ENCODE measurements at regions not wholly inside any gene's neighbourhood (a gene's known extent, or its start where the extent isn't known, plus 50 kb on each side); places are given as distances from the start of the nearest gene placed in this dataset.
"Not testable (repeated sequence)": the region's sequence is repeated elsewhere in the genome, so short reads cannot be mapped to it uniquely, and the experiment has no call there.

DNA sequence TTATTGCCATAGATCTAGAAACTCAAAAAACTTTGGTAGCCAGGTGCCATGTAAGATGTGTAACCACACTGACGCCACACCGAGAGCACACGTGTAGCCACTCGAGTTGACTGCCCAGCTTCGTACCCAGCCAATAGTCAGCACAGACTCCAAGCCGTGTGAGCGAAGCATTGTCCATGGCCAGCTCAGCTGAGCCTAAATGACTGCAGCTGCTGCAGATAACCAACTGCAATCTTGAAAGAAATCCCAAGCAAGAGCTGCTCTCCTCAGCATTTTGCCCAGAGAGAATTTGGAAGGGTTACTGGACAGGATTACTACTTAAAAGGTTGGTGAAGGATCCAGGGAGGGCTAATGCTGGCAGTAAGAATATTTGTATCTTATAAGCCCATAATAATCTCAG is 193.0 kb upstream of the THRB start:
- DNase-seq (ENCODE audit: low read depth), result no peak

DNA sequence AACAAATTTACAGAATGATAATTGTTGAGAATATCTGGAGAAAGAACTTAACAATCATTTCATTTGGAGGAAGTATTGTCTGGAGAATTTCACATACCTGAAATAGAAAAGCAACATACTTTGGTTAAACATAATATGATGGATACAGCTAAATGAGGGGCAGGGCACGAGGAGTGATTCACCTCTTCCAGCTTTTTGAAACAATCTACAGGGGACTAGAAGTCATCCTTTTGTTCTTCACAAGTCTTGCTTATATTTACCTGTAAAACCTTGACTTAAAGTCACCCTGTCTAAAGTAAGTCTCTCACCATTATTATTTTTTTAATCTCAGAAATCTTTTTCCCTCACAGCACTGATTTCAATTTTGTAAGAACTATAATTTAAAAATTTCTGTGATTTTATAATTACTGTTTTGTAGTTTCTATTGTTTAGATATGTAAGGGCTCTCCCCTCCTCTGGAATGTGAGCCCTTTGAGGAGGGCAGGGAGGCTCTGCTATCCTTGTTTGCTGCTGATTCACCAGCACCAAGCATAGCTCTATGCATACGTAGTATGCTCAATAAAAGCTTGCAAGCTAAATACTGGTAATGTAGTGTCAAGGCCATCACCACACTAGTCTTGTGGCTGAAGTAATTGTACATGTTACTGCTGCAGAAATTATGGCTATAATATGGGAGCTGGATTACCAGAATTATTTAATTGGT is 193.9 kb upstream of the THRB start:
- peak; percentile 16 for DNase-seq (ENCODE audit: low read depth)

DNA sequence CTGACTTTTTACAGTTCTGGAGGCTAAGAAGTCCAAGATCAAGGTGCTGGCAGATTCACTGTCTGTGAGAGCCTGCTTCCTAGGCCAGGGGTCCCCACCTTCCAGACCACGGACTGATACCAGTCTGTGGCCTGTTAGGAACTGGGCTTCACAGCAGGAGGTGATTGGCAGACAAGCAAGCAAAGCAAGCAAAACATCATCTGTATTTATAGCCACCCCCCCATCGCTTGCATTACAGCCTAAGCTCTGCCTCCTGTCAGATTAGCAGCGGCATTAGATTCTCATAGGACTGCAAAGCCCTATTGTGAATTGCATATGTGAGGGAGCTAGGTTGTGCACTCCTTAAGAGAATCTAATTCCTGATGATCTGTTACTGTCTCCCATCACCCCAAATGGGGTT is 194.7 kb upstream of the THRB start:
- DNase-seq (ENCODE audit: low read depth), result no peak

DNA sequence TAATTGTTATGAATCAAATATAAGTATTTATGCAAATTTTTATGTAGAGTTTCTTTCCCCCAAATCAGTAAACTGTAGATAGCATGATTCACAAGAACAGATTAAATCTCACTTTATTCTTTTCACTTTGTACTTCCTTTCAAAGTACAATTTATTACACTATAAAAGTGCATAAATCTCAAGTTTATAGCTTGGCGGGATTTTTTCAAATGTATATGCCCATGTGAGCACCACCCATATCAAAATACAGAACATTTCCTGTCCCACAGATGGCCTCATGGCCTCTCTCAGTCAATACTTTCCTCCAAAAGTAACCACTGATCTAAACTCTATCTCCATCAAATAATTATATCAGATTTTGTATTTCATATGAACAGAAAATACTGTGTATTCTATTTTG is 196.1 kb upstream of the THRB start:
- no peak for DNase-seq (ENCODE audit: low read depth)

DNA sequence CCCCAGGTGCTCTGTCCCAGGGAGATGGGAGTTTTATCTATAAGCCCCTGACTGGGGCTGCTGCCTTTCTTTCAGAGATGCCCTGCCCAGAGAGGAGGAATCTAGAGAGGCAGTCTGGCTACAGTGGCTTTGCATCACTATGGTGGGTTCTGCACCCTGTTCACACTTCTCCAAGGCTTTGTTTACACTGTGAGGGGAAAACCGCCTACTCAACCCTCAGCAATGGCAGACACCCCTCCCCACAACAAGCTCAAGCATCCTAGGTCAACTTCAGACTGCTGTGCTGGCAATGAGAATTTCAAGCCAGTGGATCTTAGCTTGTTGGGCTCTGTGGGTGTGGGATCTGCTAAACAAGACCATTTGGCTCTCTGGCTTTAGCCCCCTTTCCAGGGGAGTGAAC is 204.4 kb upstream of the THRB start:
- not testable (repeated sequence) for DNase-seq (ENCODE audit: low read depth)

DNA sequence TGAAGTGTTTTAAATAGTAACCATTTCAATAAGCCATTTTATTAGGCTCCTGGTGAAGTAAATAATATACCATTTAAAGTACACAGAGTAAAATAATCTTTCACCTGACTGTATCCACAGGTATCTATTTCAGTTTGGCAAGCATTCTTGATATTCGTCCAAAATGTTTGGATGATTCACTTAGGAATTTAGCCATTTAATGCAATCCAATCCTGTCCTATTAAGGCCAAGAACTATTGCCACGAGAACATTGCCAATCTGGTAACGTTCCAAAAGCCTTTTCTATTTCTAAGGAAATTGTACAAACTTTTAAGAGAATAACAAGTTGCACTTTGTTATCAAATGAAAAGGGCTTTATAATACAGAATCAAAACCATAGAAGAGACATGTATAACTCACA is 209.8 kb upstream of the THRB start:
- peak; percentile 71 for DNase-seq (ENCODE audit: low read depth)

DNA sequence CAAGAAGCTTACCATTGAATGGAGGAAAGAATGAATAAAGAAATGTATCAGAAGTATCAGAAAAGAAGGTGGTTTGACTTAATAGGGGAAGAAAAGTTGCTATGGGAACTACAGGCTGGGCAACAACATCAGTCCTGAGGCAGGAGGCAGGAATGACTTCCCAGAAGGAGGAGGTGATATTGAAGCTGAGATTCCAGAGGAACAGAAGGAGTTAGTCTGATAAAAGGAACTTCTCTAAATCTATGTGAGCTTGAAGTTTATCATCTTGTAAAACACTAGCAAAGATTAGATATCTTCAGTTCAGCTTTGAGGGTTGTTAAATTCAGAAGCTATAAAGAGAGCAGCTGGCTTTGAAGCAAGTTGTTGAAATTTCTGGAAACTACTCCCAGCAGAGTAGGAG is 213.3 kb upstream of the THRB start:
- no peak for DNase-seq (ENCODE audit: low read depth)

DNA sequence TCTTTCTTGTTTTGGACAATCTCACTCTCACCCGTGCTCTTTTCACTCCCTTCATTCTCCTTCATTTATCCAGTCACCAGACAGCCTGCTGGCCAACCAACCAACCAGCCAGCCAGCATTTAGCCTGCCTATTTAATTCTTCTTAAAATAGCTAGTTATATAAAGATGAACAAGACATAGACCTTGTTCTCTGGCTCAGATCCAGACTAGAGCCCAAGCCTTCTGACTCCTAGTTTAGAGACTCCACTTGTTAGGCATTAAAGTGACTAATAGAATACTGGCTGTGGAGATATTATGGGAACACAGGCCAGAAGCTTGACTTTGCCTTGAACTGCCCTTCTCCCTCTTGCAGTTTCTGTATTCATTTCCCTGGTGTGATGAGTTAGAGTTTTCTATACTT is 215.3 kb upstream of the THRB start:
- no peak for DNase-seq (ENCODE audit: low read depth)

DNA sequence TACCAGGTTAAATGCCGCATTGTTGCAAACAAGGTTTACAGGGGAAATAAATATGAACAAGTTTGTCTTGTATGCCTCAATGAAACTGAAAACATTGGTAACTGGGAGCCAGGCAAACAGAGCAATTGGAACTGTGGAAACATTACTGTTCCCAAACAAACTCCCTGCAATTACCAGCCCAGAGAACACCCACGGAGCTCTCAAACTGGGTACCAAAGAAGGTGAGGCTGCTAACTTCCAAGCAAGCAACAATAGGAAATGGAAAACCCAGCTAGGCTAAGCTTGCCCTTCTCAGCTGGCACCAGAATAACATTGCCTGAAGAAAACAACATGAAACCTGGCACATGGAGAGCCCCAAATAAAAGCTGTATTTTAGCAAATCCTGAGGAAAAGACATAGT is 218.9 kb upstream of the THRB start:
- no peak for DNase-seq (ENCODE audit: low read depth)

DNA sequence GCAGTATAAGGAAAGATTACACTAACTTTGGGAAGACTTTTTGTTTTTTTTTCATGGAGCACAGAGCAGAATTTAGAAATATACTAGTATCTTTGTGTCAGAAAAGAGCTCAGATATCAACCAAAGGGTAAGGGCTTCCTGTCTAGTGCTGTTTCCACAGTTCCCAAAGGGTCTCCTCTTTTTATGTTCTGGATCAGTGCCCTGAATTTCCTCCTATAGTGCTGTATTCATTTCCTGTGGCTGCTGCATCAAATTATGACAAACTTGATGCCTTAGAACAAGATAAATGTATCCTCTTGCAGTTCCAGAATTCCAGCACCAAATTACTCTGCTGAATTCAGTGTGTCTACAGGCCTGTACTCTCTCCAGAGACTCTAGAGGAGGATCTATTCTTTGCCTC is 219.8 kb upstream of the THRB start:
- no peak for DNase-seq (ENCODE audit: low read depth)

DNA sequence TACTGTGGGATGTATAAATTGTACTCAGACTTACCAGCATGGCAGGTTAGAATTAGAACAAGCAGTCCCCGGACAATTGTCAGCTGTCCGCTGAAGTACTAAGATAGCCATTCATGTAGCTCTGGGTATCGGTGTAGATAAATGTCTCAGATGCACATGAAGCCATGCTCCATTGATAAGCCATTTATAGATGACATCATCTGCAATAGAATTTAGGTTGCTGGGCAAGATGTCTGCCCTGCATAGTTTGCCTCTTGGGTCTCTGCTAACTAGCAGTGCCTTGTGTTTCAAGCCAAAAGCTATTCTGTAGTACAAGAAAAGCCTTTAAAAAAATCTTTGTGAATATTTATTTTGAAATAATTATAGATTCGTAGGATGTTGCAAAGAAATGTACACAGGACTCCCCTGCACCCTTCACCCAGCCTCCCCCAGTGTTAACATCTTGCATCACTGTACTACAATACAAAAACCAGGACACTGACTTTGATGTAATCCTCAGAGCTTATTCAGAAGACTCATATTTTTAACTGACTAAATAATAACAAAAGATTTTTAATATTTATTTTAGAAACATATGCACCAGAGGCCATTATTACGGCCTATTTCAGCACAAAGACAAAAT is 220.6 kb upstream of the THRB start:
- no peak for DNase-seq (ENCODE audit: low read depth)

DNA sequence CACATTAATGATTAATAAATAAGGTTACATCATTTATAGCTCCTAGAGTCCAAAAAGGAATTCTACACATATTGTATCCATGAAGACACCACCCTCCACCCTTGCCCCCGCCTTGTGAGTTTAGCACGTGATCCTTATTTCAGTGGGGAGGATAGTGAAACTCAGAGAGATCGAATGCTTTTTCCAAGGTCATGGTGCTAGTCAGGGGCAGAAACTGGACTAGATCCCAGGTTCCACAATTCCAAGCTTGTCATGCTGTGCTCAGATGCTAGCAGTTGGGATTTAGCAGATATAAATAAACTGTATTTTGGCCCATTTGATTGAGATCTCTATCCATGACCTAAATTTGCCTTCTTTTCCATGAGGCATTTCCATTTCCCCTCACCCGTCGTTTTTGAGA is 227.4 kb upstream of the THRB start:
- DNase-seq (ENCODE audit: low read depth), result no peak

DNA sequence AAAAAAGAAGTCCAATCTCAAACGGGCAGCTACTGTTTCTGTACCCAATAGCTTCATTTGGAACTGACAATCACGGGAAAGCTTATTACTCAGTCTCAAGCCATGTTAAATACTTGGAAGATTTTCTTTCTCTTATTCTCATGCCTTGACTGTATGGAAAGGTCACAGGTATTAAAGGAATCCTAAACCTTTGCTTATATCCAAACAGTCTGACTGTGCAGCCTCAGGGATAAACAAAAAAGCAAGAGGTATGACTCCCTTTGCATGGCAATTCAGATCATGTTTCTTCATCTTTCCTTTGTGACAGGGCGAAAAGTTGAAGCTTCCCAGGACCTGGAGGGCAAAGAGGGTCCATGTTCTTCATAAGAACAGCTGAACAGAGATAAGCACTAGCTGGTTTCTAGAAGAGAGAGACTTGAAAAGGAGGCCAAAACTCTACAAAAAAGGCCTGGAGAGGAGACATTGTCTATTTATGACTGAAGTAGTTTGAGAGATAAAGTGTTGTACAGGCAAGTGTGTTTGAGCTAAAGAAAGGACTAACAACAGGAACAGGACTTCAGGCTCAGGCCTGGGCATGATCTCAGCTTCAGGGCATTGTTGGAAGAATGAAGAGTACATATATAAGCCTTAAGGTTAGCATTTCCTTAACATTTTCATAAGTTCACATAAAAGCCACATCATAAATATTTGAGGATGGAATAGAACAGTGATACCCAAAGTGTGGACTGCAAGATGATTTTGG is 231.0 kb upstream of the THRB start:
- DNase-seq (ENCODE audit: low read depth), result peak; percentile 7

DNA sequence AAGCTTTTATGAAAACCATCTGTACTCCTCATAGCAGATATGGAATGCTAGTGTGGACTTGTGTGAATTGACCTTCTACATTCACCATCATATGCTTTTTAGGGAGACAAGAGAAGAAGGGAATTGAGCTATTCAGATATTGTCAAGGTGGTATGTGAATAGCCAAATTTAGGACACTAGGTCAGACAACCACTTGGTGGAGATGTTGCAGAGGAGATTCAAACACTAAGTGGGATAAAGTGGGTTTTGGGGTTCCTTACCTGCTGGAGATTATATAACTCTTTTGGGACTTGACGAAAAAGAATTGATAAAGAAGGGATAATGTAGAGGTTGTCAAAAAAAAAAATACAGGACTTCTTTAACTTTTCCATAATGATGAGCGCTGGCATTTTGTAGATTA is 231.8 kb upstream of the THRB start:
- no peak for DNase-seq (ENCODE audit: low read depth)

DNA sequence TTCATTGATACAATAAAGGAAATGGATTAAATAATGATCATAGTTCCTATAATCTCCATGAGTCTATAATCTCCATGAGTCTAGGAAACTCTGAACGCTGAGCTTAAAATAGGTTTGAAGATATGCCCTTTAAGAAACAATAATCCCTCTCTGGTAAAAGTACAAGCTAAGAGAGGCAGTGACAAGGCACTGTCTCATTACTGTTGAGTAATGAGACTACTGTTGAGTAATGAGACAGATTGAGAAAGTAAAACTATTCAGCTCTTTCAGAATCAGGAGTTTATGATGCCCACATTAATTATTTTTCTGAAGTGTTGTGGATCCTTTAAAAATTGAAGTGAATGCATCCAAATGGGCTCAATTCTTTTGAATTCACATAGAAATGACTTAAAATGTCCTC is 235.5 kb upstream of the THRB start:
- DNase-seq (ENCODE audit: low read depth), result no peak

DNA sequence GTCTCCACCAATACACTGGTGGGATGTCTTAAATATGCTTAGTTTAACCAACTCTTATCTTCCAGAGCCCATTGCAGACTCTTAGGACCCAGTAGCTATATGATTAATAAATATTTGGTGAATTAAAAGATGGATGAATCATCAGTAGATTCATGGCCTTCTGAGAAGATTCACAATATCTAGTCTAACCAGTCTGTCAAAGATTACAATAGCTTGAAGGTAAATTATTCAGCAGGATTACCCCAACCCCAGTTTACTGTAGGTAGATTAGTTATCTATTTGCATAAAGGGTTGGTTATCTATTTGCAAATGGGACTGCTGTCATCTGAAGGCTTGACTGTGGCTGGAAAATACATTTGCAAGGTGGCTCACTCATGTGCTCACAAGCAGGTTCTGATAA is 239.4 kb upstream of the THRB start:
- no peak for DNase-seq (ENCODE audit: low read depth)

DNA sequence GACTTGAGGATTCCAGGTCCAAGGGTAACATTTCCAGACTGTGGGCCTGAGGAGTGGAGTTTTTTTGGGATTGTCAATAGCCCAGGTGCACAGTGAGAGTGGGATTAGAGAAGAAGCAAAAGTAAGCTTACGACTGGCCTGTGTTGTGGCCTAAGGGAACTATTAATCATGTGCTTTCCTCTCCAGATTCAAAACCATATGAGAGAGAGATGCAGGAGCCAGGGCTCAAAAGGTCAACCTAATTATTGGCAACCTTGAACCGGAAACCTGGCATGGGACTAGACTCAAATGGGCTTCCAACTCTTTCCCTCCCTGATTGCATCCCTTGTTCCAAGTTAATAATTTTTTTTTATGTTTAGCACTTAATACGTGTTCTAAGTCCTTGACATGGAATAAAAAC is 242.1 kb upstream of the THRB start:
- DNase-seq (ENCODE audit: low read depth), result no peak

DNA sequence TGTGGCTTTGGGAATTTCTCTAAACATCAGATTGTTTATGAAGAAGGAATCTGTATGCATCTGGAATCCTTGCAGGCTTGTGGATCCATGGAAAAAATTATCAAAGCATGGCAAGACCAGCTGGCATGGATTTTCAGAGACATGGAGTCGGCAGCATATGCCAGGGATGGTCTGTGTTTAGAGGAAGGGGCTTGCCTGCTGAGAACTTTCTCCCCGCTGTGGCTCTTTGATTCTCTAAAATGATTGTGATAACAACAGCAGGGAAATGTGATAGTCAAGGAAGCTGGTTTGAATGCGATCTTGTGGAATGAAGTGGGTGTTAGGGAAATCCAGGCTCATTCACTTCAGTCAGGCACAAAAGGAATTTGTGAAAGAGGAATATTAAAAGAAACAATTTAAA is 245.7 kb upstream of the THRB start:
- DNase-seq (ENCODE audit: low read depth), result no peak

DNA sequence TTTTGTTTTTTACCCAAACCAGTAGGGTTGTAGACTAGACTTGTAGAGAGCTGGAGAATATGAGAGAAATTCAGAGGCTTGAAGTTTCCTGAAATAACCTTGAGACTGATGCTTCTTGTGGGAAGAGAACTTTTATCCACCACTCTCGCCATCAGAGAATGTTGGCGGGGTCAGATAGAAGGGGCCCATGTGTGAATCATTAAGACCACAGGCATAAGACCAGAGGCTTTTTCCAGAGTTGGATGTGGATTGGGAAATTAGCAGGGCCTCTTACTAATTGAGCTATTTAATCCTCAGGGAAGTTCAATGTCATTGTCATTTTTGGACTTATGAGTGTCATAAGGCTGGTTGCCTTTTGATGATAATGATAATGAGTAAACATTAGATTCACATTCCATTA is 246.9 kb upstream of the THRB start:
- DNase-seq (ENCODE audit: low read depth), result no peak

DNA sequence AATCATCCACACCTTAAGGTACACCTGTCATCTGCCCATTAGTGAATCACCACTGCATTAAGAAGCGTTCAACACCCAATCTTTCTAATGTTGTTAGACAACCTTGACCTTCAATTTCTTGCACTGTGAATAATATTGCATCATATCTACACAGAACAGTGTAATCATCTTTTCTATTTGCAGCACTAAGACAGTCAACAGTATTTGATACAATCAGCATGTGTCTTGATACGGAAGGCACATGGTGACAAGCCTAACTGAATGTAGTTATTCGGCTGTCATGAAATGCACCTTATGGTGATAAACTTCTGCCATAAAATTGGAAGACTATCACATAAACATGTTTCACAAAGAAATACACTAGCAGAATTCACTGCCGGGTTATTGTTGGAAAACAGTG is 253.9 kb upstream of the THRB start:
- DNase-seq (ENCODE audit: low read depth), result no peak

DNA sequence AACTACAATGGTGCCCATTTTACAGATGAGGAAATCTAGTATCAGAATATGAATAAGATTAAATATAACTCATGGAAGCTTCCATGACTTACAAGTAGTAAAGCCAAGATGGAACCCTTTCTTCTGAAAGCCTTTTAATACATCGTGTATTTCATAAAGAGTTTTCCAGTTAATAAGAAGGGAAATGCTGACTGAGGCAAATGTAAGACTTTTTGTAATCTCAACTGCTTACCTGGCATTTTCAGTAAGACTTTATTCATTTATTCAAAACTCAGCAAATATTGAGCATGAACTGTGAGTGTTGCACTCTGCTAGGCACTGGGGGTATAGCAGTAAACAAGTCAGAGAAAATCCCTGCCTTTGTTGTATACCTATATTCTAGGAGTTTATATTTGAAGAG is 256.4 kb upstream of the THRB start:
- no peak for DNase-seq (ENCODE audit: low read depth)

DNA sequence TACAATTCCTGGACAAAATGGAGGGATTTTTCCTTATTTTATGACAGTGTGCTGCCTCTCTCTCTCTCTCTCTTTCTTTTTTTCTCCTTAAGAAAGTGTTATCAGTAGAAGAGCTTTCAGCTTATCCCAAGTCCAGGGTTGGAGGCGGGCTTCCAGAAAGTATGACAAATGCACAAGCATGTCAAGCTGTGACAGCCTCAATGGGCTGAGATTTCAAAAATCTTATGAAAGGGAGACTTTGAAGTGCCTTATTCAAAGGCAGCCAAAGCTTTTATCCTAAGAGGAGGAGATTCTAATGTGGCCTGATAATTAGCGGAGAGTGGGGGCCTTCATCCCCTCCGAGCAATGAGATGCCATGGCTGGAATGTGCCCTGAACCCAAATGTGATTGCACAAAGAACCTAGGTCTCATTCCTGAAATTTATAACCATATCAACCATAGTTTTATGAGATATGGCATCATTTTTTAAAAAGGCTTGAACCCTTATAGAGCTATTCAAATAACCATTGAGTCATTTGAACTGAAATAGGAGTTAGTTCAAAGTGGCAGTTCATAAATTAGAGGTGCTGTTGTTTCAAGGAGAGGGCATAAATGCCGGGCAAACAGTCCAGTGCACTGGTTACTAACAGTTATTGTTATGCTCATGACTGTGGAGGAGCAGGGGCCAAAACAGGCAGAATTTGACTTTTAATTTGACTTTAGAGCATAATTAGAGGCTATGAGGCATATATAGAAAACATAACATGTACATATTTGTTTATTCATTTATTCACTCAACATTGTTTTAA is 261.6 kb upstream of the THRB start:
- DNase-seq (ENCODE audit: low read depth), result no peak

DNA sequence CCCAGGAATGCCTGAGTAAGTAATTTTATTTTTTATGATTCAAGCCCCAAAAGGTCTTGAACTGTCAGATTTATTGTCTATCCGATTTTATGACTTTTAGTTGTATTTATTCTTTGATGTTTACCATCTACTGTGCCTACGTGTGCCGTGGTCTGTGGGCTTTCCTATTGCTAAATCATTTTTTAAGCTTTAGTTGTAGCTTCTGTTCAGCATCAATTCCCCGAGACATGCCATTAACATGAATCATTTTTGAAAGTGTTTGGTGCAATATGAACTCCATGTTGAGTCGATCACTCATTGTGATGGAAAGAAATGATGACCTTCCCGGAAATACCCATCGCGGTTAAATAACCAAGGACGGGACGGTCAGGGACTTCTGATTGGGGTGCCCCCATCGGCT is 268.7 kb upstream of the THRB start:
- DNase-seq (ENCODE audit: low read depth), result peak; percentile 28

All from M059J (cell line).